ENCODE measurements at regions not wholly inside any gene's neighbourhood (a gene's known extent, or its start where the extent isn't known, plus 50 kb on each side); places are given as distances from the start of the nearest gene placed in this dataset.

DNA sequence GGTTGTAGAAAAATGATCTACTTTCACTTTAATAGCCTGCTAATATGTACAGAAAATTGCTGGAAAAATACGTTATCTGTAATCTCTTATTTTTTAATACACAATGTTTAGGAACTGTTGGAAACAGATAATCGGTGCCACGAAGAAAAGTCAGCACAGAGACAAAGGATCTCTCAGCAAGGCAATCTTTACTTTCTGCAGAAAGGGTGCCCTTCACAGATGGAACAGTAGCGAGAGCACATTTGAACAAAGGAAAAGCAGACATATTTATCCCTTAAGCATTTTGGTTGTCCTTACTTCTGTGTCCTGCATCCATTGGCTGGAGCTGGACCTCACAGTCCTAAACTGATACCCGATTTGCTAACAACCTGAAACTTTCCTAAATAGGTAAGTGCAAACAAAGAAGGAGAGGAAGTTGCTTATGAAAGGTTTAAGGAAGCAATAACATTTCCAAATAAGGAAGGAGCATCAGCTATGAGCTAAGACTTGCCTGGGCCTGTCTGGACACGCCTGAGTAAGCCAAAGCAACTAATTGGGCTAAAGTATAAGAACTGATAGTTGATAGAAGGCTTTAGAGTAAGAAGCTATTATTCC, 640.0 kb downstream of the SH2D4B start:
- TF ChIP-seq CTCF (conservative IDR thresholded peaks at IDR 0.05; ENCODE audit: low read length) (no peak), EZH2phosphoT487 (IDR thresholded peaks at IDR 0.05; ENCODE audit: borderline replicate concordance, low read depth, low read length) (no peak)

Data from OCI-LY7 (cell line).